HepG2 (cell line): ENCODE measurements at regions not wholly inside any gene's neighbourhood (a gene's known extent, or its start where the extent isn't known, plus 50 kb on each side); places are given as distances from the start of the nearest gene placed in this dataset.

Experiments used
- AGO1 ChIP-seq: fragments of 200-400 bp; formaldehyde crosslinking; IDR thresholded peaks from 2 replicates; pipeline ENCODE4 v1.6.1; 2017; ENCODE audit warnings: mild to moderate bottlenecking, low read depth, low read length, moderate library complexity; ENCODE audit not compliant: poor library complexity, severe bottlenecking
- ATF2 ChIP-seq: sonication (generic); formaldehyde crosslinking; IDR thresholded peaks from 2 replicates; pipeline ENCODE4 v1.4.0; 2020; ENCODE audit warnings: missing genetic modification reagents
- CBX1 ChIP-seq: IDR thresholded peaks from one replicate; pipeline ENCODE4 v1.6.1; 2016; ENCODE audit warnings: antibody characterized with exemption, low read depth
- HMG20A ChIP-seq: IDR thresholded peaks from 2 replicates; pipeline ENCODE4 v1.6.1; 2016; ENCODE audit warnings: borderline replicate concordance
- MAZ ChIP-seq, 2 experiments: sonication (generic) in 1 of 2; formaldehyde crosslinking in 1 of 2; IDR thresholded peaks; 2 replicates each; pipeline versions ENCODE4 v1.5.0 to v1.6.1; 2012 to 2020; ENCODE audit warnings: low read depth in 2 of 2, mild to moderate bottlenecking in 2 of 2, borderline replicate concordance in 1 of 2, improper control_type of control experiment in 1 of 2, low read length in 1 of 2, missing genetic modification reagents in 1 of 2, moderate library complexity in 1 of 2
- NBN ChIP-seq: fragments of 450-650 bp; conservative IDR thresholded peaks from 2 replicates; pipeline ENCODE4 v1.6.1; 2017
- NFKB2 ChIP-seq: sonication (generic); formaldehyde crosslinking; IDR thresholded peaks from 2 replicates; pipeline ENCODE4 v1.4.0; 2020; ENCODE audit warnings: missing genetic modification reagents, borderline replicate concordance
- POLR2AphosphoS5 ChIP-seq: IDR thresholded peaks from 2 replicates; pipeline ENCODE4 v1.6.1; 2012; ENCODE audit warnings: low read depth, low read length
- PRDM4 ChIP-seq: sonication (generic); formaldehyde crosslinking; IDR thresholded peaks from 2 replicates; pipeline ENCODE4 v1.9.0; 2021; ENCODE audit warnings: missing genetic modification reagents, borderline replicate concordance
- RXRA ChIP-seq: sonication (generic); formaldehyde crosslinking; IDR thresholded peaks from 2 replicates; pipeline ENCODE4 v1.5.1; 2020; ENCODE audit warnings: missing genetic modification reagents
- SCMH1 ChIP-seq: sonication (generic); formaldehyde crosslinking; IDR thresholded peaks from 2 replicates; pipeline ENCODE4 v1.9.0; 2021; ENCODE audit warnings: missing genetic modification reagents, mild to moderate bottlenecking, borderline replicate concordance
- SP1 ChIP-seq, 2 experiments: fragments of 450-650 bp in 1 of 2; sonication (generic) in 1 of 2; formaldehyde crosslinking in 1 of 2; IDR thresholded peaks; 2 replicates each; pipeline versions ENCODE4 v1.4.0 to v1.6.1; 2016 to 2020; ENCODE audit warnings: missing genetic modification reagents in 1 of 2
- SUZ12 ChIP-seq: fragments of 150-350 bp; IDR thresholded peaks from 2 replicates; pipeline ENCODE4 v1.6.1; 2014; ENCODE audit warnings: low read depth, low read length
- THAP9 ChIP-seq: sonication (generic); formaldehyde crosslinking; IDR thresholded peaks from 2 replicates; pipeline ENCODE4; 2020; ENCODE audit warnings: missing genetic modification reagents, mild to moderate bottlenecking, borderline replicate concordance
- ZFP41 ChIP-seq: sonication (generic); formaldehyde crosslinking; IDR thresholded peaks from 2 replicates; pipeline ENCODE4 v1.4.0; 2020; ENCODE audit warnings: mild to moderate bottlenecking, missing genetic modification reagents, borderline replicate concordance
- ZNF263 ChIP-seq: sonication (generic); formaldehyde crosslinking; IDR thresholded peaks from 2 replicates; pipeline ENCODE4 v1.4.0; 2020; ENCODE audit warnings: missing genetic modification reagents
- ZNF264 ChIP-seq: sonication (generic); formaldehyde crosslinking; IDR thresholded peaks from 2 replicates; pipeline ENCODE4 v1.4.0; 2020; ENCODE audit warnings: missing genetic modification reagents
- ZNF333 ChIP-seq: sonication (generic); formaldehyde crosslinking; IDR thresholded peaks from 2 replicates; pipeline ENCODE4 v1.4.0; 2020; ENCODE audit warnings: mild to moderate bottlenecking, missing genetic modification reagents, borderline replicate concordance
- ZNF430 ChIP-seq: sonication (generic); formaldehyde crosslinking; IDR thresholded peaks from 2 replicates; pipeline ENCODE4 v1.9.0; 2021; ENCODE audit warnings: mild to moderate bottlenecking, missing genetic modification reagents
- ZNF44 ChIP-seq: sonication (generic); formaldehyde crosslinking; IDR thresholded peaks from 2 replicates; pipeline ENCODE4 v1.5.1; 2020; ENCODE audit warnings: mild to moderate bottlenecking, missing genetic modification reagents
- ZNF746 ChIP-seq: sonication (generic); formaldehyde crosslinking; IDR thresholded peaks from 2 replicates; pipeline ENCODE4 v1.8.0; 2022; ENCODE audit warnings: mild to moderate bottlenecking, missing genetic modification reagents
- ZSCAN25 ChIP-seq: sonication (generic); formaldehyde crosslinking; IDR thresholded peaks from 2 replicates; pipeline ENCODE4 v1.8.0; 2022; ENCODE audit warnings: mild to moderate bottlenecking, missing genetic modification reagents

GRCh38 chr20:51306521-51307358, 235.8 kb downstream of the NFATC2 start (continued):
- TF ChIP-seq PRDM4 (CRISPR knock-in tag) (no peak), ZNF263 (CRISPR knock-in tag) (peak; percentile 96), CBX1 (peak; percentile 65), ZNF44 (CRISPR knock-in tag) (0 out of 2 replicates have a peak, but pooled peaks have one; percentile 69), NBN (no peak), THAP9 (peak; percentile 36; the same call in 1 of the 2 replicates), ZNF264 (no peak), ZFP41 (CRISPR knock-in tag) (no peak), AGO1 (peak; percentile 50), SP1 (IDR thresholded peaks at IDR 0.05) (no peak), SP1 (CRISPR knock-in tag; IDR thresholded peaks at IDR 0.05) (no peak), HMG20A (no peak), SCMH1 (CRISPR knock-in tag) (no peak), RXRA (CRISPR knock-in tag) (peak; percentile 74), ZNF746 (CRISPR knock-in tag) (no peak), ZNF333 (CRISPR knock-in tag) (no peak; the same call in 1 of the 2 replicates), ATF2 (peak; percentile 60; the same call in 1 of the 2 replicates), ZSCAN25 (CRISPR knock-in tag) (peak; percentile 93), ZNF430 (0 out of 2 replicates have a peak, but pooled peaks have one; percentile 52), SUZ12 (no peak), MAZ (IDR thresholded peaks at IDR 0.05; ENCODE audit: borderline replicate concordance, low read depth, low read length) (0 out of 2 replicates have a peak, but pooled peaks have one; percentile 35), MAZ (CRISPR knock-in tag; IDR thresholded peaks at IDR 0.05; ENCODE audit: low read depth) (peak; percentile 78), POLR2AphosphoS5 (no peak), NFKB2 (peak; percentile 85; the same call in 1 of the 2 replicates)
